ENCODE measurements at regions not wholly inside any gene's neighbourhood (a gene's known extent, or its start where the extent isn't known, plus 50 kb on each side); places are given as distances from the start of the nearest gene placed in this dataset.

DNA sequence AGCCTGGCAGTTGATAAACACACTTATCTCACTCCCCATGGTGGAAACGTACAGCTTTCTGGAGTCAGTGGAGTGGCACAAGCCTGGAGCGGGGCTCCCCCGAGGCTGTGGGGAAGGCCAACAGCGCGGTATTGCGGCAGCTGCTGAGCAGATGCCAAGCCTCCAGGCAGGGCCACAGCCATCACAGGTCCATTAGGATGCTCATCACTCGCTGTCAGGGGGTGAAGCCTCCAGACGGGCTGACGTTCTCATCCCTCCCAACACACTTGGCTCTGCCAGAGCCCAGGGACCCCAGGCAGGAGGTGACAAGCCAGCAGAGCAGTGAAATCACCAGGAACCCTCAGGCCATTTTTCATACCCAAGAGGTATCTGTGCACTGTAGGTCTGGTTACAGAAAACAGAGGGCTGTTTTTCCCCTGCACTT, 529.2 kb upstream of the KLHL29 start:
- H3K36me3 Mint-ChIP-seq (ENCODE audit: low read depth), result no peaks in the 10 kb centered on the region
- no peaks in the 10 kb centered on the region for H3K4me1 Mint-ChIP-seq
- ATAC-seq (no peak), DNase-seq (no peak)
- H3K4me3 Mint-ChIP-seq, result no peak overlapping the region
- CTCF ChIA-PET, result no interaction called here
- H3K27me3 Mint-ChIP-seq, result no peaks in the 10 kb centered on the region
- H3K27ac Mint-ChIP-seq, result no peak overlapping the region
- POLR2A ChIA-PET, result no interaction called here
- intact Hi-C loops (cut with DNase I, micrococcal nuclease), result no loop called here
- H3K9me3 Mint-ChIP-seq (ENCODE audit: low read depth), result peaks cover 6% of the 10 kb centered on the region

DNA sequence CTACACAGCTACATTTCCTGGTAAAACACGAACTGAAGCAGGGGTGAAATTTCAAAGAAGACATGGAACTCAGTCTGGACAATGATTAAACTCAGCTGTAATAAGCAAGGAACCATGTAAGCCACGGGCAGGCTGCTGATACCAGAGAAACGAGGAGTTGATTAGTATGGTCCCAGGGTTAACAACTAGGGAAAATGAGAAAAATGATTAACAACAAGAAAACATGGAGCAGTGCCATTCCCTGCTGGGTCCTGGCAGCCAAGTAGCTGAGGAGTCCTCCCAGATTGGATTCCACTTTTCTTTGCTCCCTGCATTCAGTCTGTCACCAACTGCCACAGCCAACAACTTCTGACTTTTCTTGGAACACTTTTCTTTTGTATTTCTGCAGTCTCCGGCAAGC, 517.0 kb upstream of the KLHL29 start:
- no peak overlapping the region for H3K4me3 Mint-ChIP-seq
- CTCF ChIA-PET, result no interaction called here
- ATAC-seq, result no peak
- H3K27ac Mint-ChIP-seq, result no peak overlapping the region
- H3K9me3 Mint-ChIP-seq (ENCODE audit: low read depth), result no peaks in the 10 kb centered on the region
- POLR2A ChIA-PET, result no interaction called here
- H3K27me3 Mint-ChIP-seq, result peaks cover 5% of the 10 kb centered on the region
- H3K36me3 Mint-ChIP-seq (ENCODE audit: low read depth), result no peaks in the 10 kb centered on the region
- no peaks in the 10 kb centered on the region for H3K4me1 Mint-ChIP-seq
- DNase-seq, result no peak
- intact Hi-C loops (cut with DNase I, micrococcal nuclease), result no loop called here

DNA sequence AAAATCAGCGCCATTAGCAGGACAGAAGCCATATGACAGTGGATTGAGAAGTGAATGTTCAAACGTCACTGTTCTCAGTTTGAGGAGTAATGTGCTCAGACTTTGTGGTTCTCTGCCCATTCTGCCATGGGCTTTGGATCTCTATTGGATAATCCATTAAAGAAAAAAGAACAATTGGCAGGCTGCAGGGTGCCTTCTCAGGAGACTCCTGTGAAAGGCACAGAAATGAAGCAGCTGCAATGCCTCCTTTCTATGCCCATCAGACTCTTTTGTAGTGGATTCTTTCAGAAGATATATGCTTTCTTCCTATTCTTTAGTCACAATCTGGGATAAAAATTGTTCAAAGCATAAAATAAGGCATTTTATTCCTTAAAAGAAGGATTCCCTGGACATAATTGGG, 506.9 kb upstream of the KLHL29 start:
- no peak for DNase-seq
- Mint-ChIP-seq H3K4me3 (no peak overlapping the region), H3K4me1 (no peaks in the 10 kb centered on the region), H3K36me3 (ENCODE audit: low read depth) (no peaks in the 10 kb centered on the region), H3K27ac (no peak overlapping the region), H3K27me3 (peaks cover 2% of the 10 kb centered on the region), H3K9me3 (ENCODE audit: low read depth) (peaks cover 4% of the 10 kb centered on the region)
- intact Hi-C loops (cut with DNase I, micrococcal nuclease), result no loop called here
- ChIA-PET CTCF (no interaction called here), POLR2A (no interaction called here)
- no peak for ATAC-seq

DNA sequence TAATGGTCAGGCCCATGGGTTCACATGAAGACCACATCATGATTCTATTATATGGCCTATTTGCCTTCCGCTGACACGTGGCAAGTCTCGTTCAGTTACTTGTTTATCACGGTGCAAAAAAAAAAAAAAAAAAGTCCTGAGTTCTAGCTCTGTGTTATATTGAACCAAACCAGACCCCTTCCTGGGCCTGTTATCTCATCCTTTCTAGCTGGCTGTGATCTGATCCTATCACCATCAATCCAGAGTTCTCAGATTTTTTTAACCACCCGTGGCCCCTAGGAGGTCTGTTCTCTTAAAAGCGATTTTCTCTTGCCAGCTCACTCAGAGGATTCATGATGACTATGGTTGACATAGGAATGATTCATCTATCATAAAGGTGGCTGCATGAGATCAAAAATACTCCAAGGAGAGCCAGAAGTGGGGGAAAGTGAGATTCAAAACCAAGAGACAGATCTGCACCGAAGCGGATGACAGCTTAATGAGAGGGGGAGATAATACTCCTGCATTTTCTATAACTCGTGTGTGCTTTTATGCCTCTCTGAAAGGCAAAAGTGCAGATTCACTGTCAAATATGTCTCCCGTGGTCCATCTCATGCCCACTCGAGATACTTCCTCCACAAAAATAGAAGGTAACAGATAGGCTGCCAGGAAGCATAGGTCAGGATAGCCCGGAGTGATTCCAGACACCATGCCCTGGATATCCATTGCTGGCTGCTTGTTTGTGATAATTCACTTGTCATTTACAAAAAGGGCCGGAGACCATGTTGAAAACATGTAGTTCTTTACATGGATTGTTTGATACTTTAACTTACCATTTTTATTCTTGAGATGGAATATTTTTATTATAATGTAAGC, 505.7 kb upstream of the KLHL29 start:
- Mint-ChIP-seq H3K4me3 (no peak overlapping the region), H3K27ac (no peak overlapping the region), H3K36me3 (ENCODE audit: low read depth) (no peaks in the 10 kb centered on the region), H3K9me3 (ENCODE audit: low read depth) (peaks cover 4% of the 10 kb centered on the region), H3K4me1 (no peaks in the 10 kb centered on the region), H3K27me3 (peaks cover 2% of the 10 kb centered on the region)
- ATAC-seq, result no peak
- intact Hi-C loops (cut with DNase I, micrococcal nuclease), result no loop called here
- ChIA-PET CTCF (no interaction called here), POLR2A (no interaction called here)
- DNase-seq, result no peak

DNA sequence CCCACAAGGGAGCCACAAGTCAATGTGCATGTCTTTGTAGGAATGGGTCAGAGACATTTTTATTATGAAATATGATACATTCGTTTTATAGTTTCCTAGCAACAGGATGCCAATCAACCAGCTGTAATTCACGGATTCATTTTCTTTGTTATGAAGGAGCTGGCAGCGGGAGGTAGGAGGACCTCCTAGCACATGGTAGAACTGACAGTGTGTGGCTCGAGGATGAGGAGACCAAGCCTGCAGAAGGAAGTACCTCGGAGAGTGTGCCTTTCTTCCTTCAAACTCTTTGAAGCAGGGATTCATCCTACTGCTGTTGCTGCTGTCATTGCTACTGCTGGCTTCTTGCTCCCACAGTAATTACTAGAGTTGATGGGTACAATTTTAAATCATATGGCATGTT, 504.8 kb upstream of the KLHL29 start:
- no peak for ATAC-seq
- Mint-ChIP-seq H3K27ac (no peak overlapping the region), H3K4me3 (no peak overlapping the region), H3K27me3 (peaks cover 2% of the 10 kb centered on the region), H3K9me3 (ENCODE audit: low read depth) (peaks cover 4% of the 10 kb centered on the region), H3K36me3 (ENCODE audit: low read depth) (no peaks in the 10 kb centered on the region), H3K4me1 (no peaks in the 10 kb centered on the region)
- POLR2A ChIA-PET, result no interaction called here
- CTCF ChIA-PET, result no interaction called here
- no peak for DNase-seq
- intact Hi-C loops (cut with DNase I, micrococcal nuclease), result no loop called here

DNA sequence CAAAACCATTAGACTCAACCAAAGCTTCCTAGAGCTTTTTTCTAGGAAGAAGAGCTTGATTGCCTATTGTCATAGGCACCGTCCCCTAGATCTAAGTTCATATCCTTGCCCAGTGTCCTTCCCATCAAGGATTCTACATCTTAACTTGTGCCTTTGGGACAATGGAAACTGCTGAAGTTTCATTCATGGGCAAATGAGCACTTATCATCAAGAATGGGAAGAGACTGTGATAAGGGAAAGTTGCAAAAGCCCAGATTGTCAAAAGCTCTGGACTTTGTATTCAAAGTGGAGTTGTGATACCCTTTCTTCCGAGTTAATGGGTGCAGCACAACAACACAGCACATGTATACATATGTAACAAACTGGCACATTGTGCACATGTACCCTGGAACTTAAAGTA, 503.0 kb upstream of the KLHL29 start:
- POLR2A ChIA-PET, result no interaction called here
- Mint-ChIP-seq H3K27ac (no peak overlapping the region), H3K9me3 (ENCODE audit: low read depth) (no peaks in the 10 kb centered on the region), H3K36me3 (ENCODE audit: low read depth) (no peaks in the 10 kb centered on the region), H3K27me3 (peaks cover 2% of the 10 kb centered on the region), H3K4me3 (no peak overlapping the region), H3K4me1 (no peaks in the 10 kb centered on the region)
- no peak for DNase-seq
- ATAC-seq, result no peak
- intact Hi-C loops (cut with DNase I, micrococcal nuclease), result no loop called here
- CTCF ChIA-PET, result no interaction called here

DNA sequence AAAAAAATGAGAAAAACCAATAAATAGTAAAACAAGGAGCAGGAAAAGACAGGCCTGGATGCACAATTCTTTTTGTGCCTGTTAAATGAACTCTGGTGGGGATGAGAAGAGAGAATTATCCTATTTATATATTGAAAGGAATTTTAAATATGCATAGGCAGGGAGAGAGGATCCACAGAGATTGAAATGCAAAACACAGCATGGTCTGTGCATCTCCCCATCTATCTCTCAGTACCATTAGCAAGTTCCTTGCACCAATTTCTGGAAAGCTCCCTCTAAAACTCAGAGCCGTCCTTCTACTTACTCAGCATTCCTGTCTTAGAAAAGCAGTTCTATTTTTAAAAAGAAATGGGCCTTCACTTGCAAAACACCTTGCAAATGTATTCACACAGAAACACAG, 502.3 kb upstream of the KLHL29 start:
- Mint-ChIP-seq H3K27ac (no peak overlapping the region), H3K9me3 (ENCODE audit: low read depth) (no peaks in the 10 kb centered on the region), H3K4me1 (no peaks in the 10 kb centered on the region), H3K27me3 (peaks cover 2% of the 10 kb centered on the region), H3K4me3 (no peak overlapping the region), H3K36me3 (ENCODE audit: low read depth) (no peaks in the 10 kb centered on the region)
- ATAC-seq (no peak), DNase-seq (no peak)
- POLR2A ChIA-PET, result no interaction called here
- intact Hi-C loops (cut with DNase I, micrococcal nuclease), result no loop called here
- CTCF ChIA-PET, result no interaction called here

DNA sequence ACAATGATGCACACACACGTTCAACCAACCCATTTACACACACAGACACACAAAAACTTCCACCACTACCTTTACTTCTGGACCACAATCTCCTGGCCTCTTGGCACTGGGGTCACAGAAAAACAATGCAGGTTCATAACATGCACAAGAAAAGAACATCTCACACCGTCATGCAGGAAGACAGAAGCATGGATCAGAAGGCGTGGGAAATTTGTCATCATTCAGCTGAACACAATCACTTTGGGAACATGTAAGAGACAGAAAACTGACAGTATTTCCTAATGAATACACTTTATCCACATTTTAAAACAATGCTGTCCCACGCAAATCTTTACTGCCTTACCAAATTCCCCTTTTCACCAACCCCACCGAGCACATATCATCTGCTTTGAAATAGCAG, 501.9 kb upstream of the KLHL29 start:
- intact Hi-C loops (cut with DNase I, micrococcal nuclease), result no loop called here
- Mint-ChIP-seq H3K4me3 (no peak overlapping the region), H3K4me1 (no peaks in the 10 kb centered on the region), H3K9me3 (ENCODE audit: low read depth) (no peaks in the 10 kb centered on the region), H3K27ac (no peak overlapping the region), H3K27me3 (peaks cover 2% of the 10 kb centered on the region), H3K36me3 (ENCODE audit: low read depth) (no peaks in the 10 kb centered on the region)
- POLR2A ChIA-PET, result no interaction called here
- CTCF ChIA-PET, result no interaction called here
- DNase-seq (no peak), ATAC-seq (no peak)

DNA sequence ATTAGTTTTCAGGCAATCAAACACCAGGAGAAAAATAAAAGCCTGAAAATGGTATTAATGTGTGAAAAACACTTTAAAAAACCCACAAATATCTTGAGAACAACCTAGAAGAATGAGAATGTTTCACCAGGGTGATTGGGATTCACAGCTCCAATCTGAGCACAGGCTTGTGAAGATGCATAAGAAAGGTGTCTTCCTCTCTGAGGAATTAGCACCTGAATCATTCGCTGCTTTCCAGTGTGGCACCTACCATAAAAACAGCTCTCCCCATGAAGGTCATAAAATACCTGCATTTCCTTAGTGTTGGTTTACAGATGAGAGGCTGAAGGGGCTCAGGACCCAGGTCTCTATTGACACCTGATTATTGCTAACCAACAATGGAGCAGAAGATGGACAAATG, 499.7 kb upstream of the KLHL29 start:
- Mint-ChIP-seq H3K27me3 (peaks cover 2% of the 10 kb centered on the region), H3K27ac (no peak overlapping the region), H3K9me3 (ENCODE audit: low read depth) (no peaks in the 10 kb centered on the region), H3K36me3 (ENCODE audit: low read depth) (no peaks in the 10 kb centered on the region), H3K4me1 (no peaks in the 10 kb centered on the region), H3K4me3 (no peak overlapping the region)
- intact Hi-C loops (cut with DNase I, micrococcal nuclease), result no loop called here
- POLR2A ChIA-PET, result no interaction called here
- CTCF ChIA-PET, result no interaction called here
- ATAC-seq (no peak), DNase-seq (no peak)

DNA sequence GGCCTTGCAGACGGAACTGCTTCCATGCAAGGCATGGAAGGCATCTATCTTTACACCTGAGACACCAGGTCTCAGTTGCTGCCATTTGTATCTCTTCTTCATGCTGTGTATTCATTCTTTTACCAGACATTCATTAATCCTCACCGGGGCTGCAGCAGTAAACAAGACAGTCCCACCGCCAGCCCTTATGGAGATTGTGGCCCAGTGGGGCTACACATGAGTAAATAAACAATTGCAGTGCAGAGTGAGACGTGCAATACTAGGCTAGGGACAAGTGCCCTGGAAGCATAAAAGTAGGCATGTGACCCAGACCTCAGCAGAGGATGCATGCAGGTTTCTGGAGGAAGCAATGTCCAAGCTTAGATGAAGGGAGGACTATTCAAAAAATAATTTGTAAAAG, 497.6 kb upstream of the KLHL29 start:
- Mint-ChIP-seq H3K27me3 (peaks cover 2% of the 10 kb centered on the region), H3K36me3 (ENCODE audit: low read depth) (no peaks in the 10 kb centered on the region), H3K9me3 (ENCODE audit: low read depth) (no peaks in the 10 kb centered on the region), H3K4me3 (no peak overlapping the region), H3K27ac (no peak overlapping the region), H3K4me1 (no peaks in the 10 kb centered on the region)
- ATAC-seq (no peak), DNase-seq (no peak)
- ChIA-PET CTCF (no interaction called here), POLR2A (no interaction called here)
- intact Hi-C loops (cut with DNase I, micrococcal nuclease), result no loop called here

DNA sequence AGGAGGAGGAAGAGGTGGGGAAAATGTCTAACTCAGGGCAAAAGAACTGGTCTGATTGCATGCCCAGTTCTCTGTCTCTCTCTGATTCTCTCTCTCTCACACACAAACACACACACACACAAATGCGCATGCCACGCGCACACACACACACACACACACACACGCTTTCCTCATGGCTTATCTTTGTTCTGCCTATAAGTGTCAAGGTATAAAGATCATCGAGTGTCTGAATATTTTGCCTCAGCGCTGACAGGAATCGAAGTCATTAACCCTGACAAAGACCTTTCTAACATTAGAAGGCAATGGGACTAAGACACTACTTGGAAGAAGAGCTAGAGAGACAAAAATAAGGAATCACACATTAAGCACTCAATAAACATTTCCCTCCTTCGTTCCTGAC, 497.1 kb upstream of the KLHL29 start:
- H3K36me3 Mint-ChIP-seq (ENCODE audit: low read depth), result no peaks in the 10 kb centered on the region
- ChIA-PET CTCF (no interaction called here), POLR2A (no interaction called here)
- H3K4me1 Mint-ChIP-seq, result no peaks in the 10 kb centered on the region
- H3K27ac Mint-ChIP-seq, result no peak overlapping the region
- ATAC-seq, result no peak
- H3K27me3 Mint-ChIP-seq, result peaks cover 2% of the 10 kb centered on the region
- intact Hi-C loops (cut with DNase I, micrococcal nuclease), result no loop called here
- DNase-seq, result no peak
- no peak overlapping the region for H3K4me3 Mint-ChIP-seq
- H3K9me3 Mint-ChIP-seq (ENCODE audit: low read depth), result no peaks in the 10 kb centered on the region

DNA sequence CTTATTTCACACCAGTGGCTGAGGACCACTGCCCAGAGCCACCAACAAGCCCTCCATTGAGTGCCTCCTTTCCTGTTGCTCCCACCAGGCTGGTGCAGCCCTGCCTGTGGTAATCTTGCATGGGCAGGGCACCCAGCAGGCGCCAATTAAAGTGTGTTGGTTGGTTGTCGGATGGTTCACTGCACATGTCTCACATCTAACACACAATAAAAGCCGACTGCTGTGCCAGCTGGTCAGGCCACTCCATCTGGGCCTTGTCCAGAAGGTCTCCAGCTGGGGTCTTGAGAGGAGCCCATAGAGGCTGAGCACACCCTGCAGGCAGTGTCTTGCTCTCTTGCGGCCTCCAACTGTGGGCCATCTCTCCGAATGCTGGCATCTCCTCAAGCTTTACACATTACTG, 494.8 kb upstream of the KLHL29 start:
- intact Hi-C loops (cut with DNase I, micrococcal nuclease), result no loop called here

More for the DNA sequence above, 494.8 kb upstream of the KLHL29 start:
- Mint-ChIP-seq H3K36me3 (ENCODE audit: low read depth) (no peaks in the 10 kb centered on the region), H3K27ac (no peak overlapping the region), H3K27me3 (no peaks in the 10 kb centered on the region), H3K9me3 (ENCODE audit: low read depth) (no peaks in the 10 kb centered on the region), H3K4me3 (no peak overlapping the region), H3K4me1 (no peaks in the 10 kb centered on the region)
- ATAC-seq (no peak), DNase-seq (no peak)
- ChIA-PET POLR2A (no interaction called here), CTCF (no interaction called here)

All from activated CD4-positive, alpha-beta T cell treated with anti-CD3 and anti-CD28 coated beads for 36 hours (primary cell).